Coronary artery (tissue), 2 donors: ENCODE measurements at regions not wholly inside any gene's neighbourhood (a gene's known extent, or its start where the extent isn't known, plus 50 kb on each side); places are given as distances from the start of the nearest gene placed in this dataset.

Experiments used
- DNase-seq: peaks from one replicate; pipeline ENCODE4 v3.0.0-alpha.2; 2017; ENCODE audit warnings: low spot score
- H3K27ac ChIP-seq, 2 donors: fragments of 200-600 bp; sonication (generic); one replicate each; pipeline ENCODE4 v1.5.1; 2016 to 2019
- H3K4me3 ChIP-seq: fragments of 200-600 bp; sonication (generic); 2 replicates; pipeline ENCODE4 v1.5.1; 2016; ENCODE audit warnings: mild to moderate bottlenecking, moderate library complexity
- CTCF ChIP-seq: fragments of 200-600 bp; sonication (generic); IDR thresholded peaks from one replicate; pipeline ENCODE4 v1.5.1; 2019; ENCODE audit warnings: antibody characterized with exemption

GRCh38 chr20:7313047-7313446, 545.6 kb downstream of the BMP2 start:
- TF ChIP-seq CTCF = no peak
- Histone ChIP-seq H3K4me3 (no peak overlapping the region), H3K27ac (no peak overlapping the region)
- no peak for DNase-seq

DNA sequence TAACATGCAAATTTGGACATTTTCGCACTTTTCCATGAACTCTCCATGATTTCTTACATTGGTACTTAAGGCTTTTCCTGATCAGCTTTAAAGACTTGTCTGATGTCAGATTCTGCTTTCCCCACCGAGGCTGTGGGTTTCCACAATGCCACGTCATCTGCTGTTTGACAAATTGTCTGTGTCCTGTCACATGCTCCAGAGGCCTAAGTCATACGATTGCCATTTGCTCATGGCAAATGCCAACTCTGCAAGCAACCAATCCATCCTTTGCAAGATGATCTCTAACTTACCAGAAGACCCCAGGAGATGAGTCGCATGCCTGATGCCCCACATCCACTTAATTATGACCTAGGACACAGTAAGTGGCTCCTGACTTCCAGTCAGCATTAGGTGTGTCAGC, 556.5 kb downstream of the BMP2 start:
- no peak for DNase-seq
- Histone ChIP-seq H3K4me3 (no peak overlapping the region), H3K27ac (no peak overlapping the region)
- no peak for TF ChIP-seq CTCF

DNA sequence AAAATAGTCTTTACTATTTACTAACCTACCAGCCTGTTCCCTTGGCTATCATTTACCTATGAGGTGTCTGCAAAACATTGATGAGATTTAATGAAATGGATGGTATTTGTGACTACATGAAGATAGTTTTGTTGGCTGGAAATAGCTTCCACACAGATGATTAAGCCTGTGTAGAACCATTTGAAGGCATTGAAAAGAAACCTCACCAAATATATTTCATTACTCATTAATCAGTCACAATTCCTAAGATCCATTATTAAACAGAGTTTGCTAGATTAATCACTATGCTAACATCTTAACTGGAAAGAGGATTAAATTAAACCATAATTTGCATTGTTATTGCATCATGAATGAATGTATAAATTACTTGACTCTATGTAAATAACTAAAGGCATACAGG, 560.3 kb downstream of the BMP2 start:
- TF ChIP-seq CTCF = no peak
- Histone ChIP-seq H3K27ac (no peak overlapping the region), H3K4me3 (no peak overlapping the region)
- no peak for DNase-seq

DNA sequence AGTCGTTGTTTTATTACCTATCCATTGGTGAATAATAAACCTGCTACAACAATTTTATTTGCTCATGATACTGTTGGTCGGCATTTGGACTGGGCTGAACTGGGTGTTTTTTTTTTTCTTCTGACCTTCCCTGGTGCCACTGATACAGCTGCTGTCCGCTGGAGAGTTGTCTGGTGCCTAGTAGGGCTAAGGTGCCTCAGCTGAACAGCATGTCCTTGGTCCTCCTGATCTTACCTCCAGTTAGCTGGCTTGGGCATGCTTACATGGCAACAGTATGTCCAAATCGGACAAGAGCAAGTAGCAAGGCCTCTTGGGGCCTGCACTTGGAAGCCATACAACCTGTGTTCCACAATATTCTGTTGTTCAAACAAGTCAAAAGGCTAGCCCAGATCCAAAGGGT, 563.4 kb downstream of the BMP2 start:
- TF ChIP-seq CTCF = no peak
- DNase-seq = no peak
- no peak overlapping the region for H3K4me3 ChIP-seq
- no peak overlapping the region for H3K27ac ChIP-seq

- no peak for TF ChIP-seq CTCF
- DNase-seq = no peak
- H3K27ac ChIP-seq = no peak overlapping the region
- H3K4me3 ChIP-seq = no peak overlapping the region
These were observed 564.7 kb downstream of the BMP2 start for GRCh38 chr20:7332169-7332568.

DNA sequence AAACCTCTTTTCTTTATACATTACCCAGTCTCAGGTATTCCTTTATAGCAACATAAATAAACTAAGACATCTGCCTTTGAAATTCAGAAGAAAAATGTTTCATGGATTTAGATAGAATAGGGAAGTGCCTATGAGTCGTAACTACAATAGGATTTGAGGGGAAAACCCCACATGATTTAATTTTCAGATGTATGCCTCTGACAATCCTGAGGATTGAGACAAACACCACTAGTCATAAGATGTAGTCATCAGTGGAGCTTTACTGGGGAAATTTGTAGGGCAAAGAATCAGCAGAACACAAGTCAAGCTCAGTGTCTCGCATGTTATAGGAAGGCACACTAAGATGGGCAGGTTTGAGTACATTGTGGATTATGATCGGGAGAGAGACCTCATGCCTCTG, 566.4 kb downstream of the BMP2 start:
- no peak for DNase-seq
- H3K4me3 ChIP-seq = no peak overlapping the region
- no peak for TF ChIP-seq CTCF
- no peak overlapping the region for H3K27ac ChIP-seq

- no peak for DNase-seq
- Histone ChIP-seq H3K4me3 (no peak overlapping the region), H3K27ac (no peak overlapping the region)
- TF ChIP-seq CTCF = no peak
These were observed 578.5 kb downstream of the BMP2 start for GRCh38 chr20:7346026-7346425.
